Activated CD4-positive, alpha-beta T cell treated with anti-CD3 and anti-CD28 coated beads, Interleukin-2, amount 10 ng/mL, durations not matched to agents 7 days and 5 days (primary cell): ENCODE measurements at regions not wholly inside any gene's neighbourhood (a gene's known extent, or its start where the extent isn't known, plus 50 kb on each side); places are given as distances from the start of the nearest gene placed in this dataset.
"Not testable (repeated sequence)": the region's sequence is repeated elsewhere in the genome, so short reads cannot be mapped to it uniquely, and the experiment has no call there.

Experiments used
- CTCF ChIA-PET: fragments of 350-600 bp; sonication (Branson Sonifier 250); formaldehyde crosslinking; loops from one replicate; lab custom pipeline; 2021; ENCODE audit warnings: antibody characterized with exemption; lab: Charles Lee
- POLR2A ChIA-PET: fragments of 350-600 bp; sonication (Branson Sonifier 250); formaldehyde crosslinking; loops from one replicate; lab custom pipeline; 2021; ENCODE audit warnings: antibody characterized with exemption; lab: Charles Lee
- DNase-seq: peaks from one replicate; pipeline ENCODE4 v3.0.0-alpha.2; 2020
- H3K27ac Mint-ChIP-seq: one replicate; pipeline ENCODE4 v1.8.0; 2021; ENCODE audit warnings: mild to moderate bottlenecking, moderate library complexity, mixed read lengths
- H3K27me3 Mint-ChIP-seq: one replicate; pipeline ENCODE4 v1.8.0; 2021; ENCODE audit warnings: mixed read lengths
- H3K36me3 Mint-ChIP-seq: one replicate; pipeline ENCODE4 v1.8.0; 2021; ENCODE audit warnings: low read depth, mixed read lengths
- H3K4me1 Mint-ChIP-seq: one replicate; pipeline ENCODE4 v1.8.0; 2021; ENCODE audit warnings: mixed read lengths
- H3K4me3 Mint-ChIP-seq: one replicate; pipeline ENCODE4 v1.8.0; 2021; ENCODE audit warnings: mild to moderate bottlenecking, moderate library complexity, mixed read lengths
- H3K9me3 Mint-ChIP-seq: one replicate; pipeline ENCODE4 v1.8.0; 2021; ENCODE audit warnings: mixed read lengths

- no peak for DNase-seq
- Mint-ChIP-seq H3K9me3 (peaks cover 13% of the 10 kb centered on the region), H3K27ac (no peak overlapping the region), H3K27me3 (no peaks in the 10 kb centered on the region), H3K36me3 (no peaks in the 10 kb centered on the region), H3K4me3 (no peak overlapping the region), H3K4me1 (no peaks in the 10 kb centered on the region)
- POLR2A ChIA-PET = no interaction called here
- CTCF ChIA-PET = no interaction called here
Observed at GRCh38 chrX:1071351-1071750, 141.1 kb downstream of the CRLF2 start.

GRCh38 chrX:1062351-1062750 lies 150.1 kb downstream of the CRLF2 start:
- H3K27ac Mint-ChIP-seq = no peak overlapping the region
- H3K9me3 Mint-ChIP-seq = peaks cover 15% of the 10 kb centered on the region
- CTCF ChIA-PET = no interaction called here
- H3K27me3 Mint-ChIP-seq = no peaks in the 10 kb centered on the region
- no peak for DNase-seq
- H3K36me3 Mint-ChIP-seq = no peaks in the 10 kb centered on the region
- H3K4me1 Mint-ChIP-seq = no peaks in the 10 kb centered on the region
- H3K4me3 Mint-ChIP-seq = no peak overlapping the region
- POLR2A ChIA-PET = no interaction called here

- ChIA-PET CTCF (no interaction called here), POLR2A (no interaction called here)
- Mint-ChIP-seq H3K4me3 (no peak overlapping the region), H3K9me3 (peaks cover 15% of the 10 kb centered on the region), H3K36me3 (no peaks in the 10 kb centered on the region), H3K4me1 (no peaks in the 10 kb centered on the region), H3K27me3 (no peaks in the 10 kb centered on the region), H3K27ac (no peak overlapping the region)
- no peak for DNase-seq
Observed at GRCh38 chrX:1060562-1060960, 151.9 kb downstream of the CRLF2 start.

- DNase-seq = no peak
- no peak overlapping the region for H3K27ac Mint-ChIP-seq
- H3K9me3 Mint-ChIP-seq = peaks cover 16% of the 10 kb centered on the region
- H3K4me3 Mint-ChIP-seq = no peak overlapping the region
- no peaks in the 10 kb centered on the region for H3K27me3 Mint-ChIP-seq
- CTCF ChIA-PET = no interaction called here
- no peaks in the 10 kb centered on the region for H3K36me3 Mint-ChIP-seq
- POLR2A ChIA-PET = no interaction called here
- H3K4me1 Mint-ChIP-seq = no peaks in the 10 kb centered on the region
Observed at GRCh38 chrX:1059576-1060561, 152.6 kb downstream of the CRLF2 start.

- H3K4me3 Mint-ChIP-seq, POLR2A ChIA-PET, H3K36me3 Mint-ChIP-seq, DNase-seq, CTCF ChIA-PET, H3K4me1 Mint-ChIP-seq, H3K27me3 Mint-ChIP-seq, H3K27ac Mint-ChIP-seq: not testable (repeated sequence)
- peaks cover 27% of the 10 kb centered on the region for H3K9me3 Mint-ChIP-seq
Observed at GRCh38 chrX:1053600-1053999, 158.8 kb downstream of the CRLF2 start.

- Mint-ChIP-seq H3K4me1 (no peaks in the 10 kb centered on the region), H3K27me3 (no peaks in the 10 kb centered on the region), H3K9me3 (peaks cover 27% of the 10 kb centered on the region), H3K36me3 (no peaks in the 10 kb centered on the region), H3K27ac (no peak overlapping the region), H3K4me3 (no peak overlapping the region)
- ChIA-PET CTCF (no interaction called here), POLR2A (no interaction called here)
- DNase-seq = no peak
Observed at GRCh38 chrX:1053072-1053471, 159.4 kb downstream of the CRLF2 start.

- Mint-ChIP-seq H3K27ac (no peak overlapping the region), H3K9me3 (peaks cover 27% of the 10 kb centered on the region), H3K4me3 (no peak overlapping the region), H3K27me3 (no peaks in the 10 kb centered on the region), H3K36me3 (no peaks in the 10 kb centered on the region), H3K4me1 (no peaks in the 10 kb centered on the region)
- CTCF ChIA-PET = no interaction called here
- POLR2A ChIA-PET = no interaction called here
- DNase-seq = no peak
Observed at GRCh38 chrX:1052021-1052420, 160.4 kb downstream of the CRLF2 start.

- Mint-ChIP-seq H3K27me3 (no peaks in the 10 kb centered on the region), H3K36me3 (no peaks in the 10 kb centered on the region), H3K27ac (no peak overlapping the region), H3K4me1 (no peaks in the 10 kb centered on the region), H3K9me3 (peaks cover 27% of the 10 kb centered on the region), H3K4me3 (no peak overlapping the region)
- POLR2A ChIA-PET = no interaction called here
- DNase-seq = no peak
- CTCF ChIA-PET = no interaction called here
Observed at GRCh38 chrX:1051421-1051820, 161.0 kb downstream of the CRLF2 start.

GRCh38 chrX:1045680-1046314 lies 166.7 kb downstream of the CRLF2 start:
- no peak for DNase-seq
- Mint-ChIP-seq H3K9me3 (no peaks in the 10 kb centered on the region), H3K36me3 (no peaks in the 10 kb centered on the region), H3K27me3 (no peaks in the 10 kb centered on the region), H3K4me1 (no peaks in the 10 kb centered on the region), H3K4me3 (no peak overlapping the region), H3K27ac (no peak overlapping the region)
- POLR2A ChIA-PET = no interaction called here
- CTCF ChIA-PET = no interaction called here

- no peaks in the 10 kb centered on the region for H3K36me3 Mint-ChIP-seq
- POLR2A ChIA-PET = no interaction called here
- H3K27me3 Mint-ChIP-seq = no peaks in the 10 kb centered on the region
- H3K4me1 Mint-ChIP-seq = no peaks in the 10 kb centered on the region
- no peak overlapping the region for H3K27ac Mint-ChIP-seq
- no peak for DNase-seq
- no peak overlapping the region for H3K4me3 Mint-ChIP-seq
- no peaks in the 10 kb centered on the region for H3K9me3 Mint-ChIP-seq
- CTCF ChIA-PET = no interaction called here
Observed at GRCh38 chrX:1041091-1041490, 171.4 kb downstream of the CRLF2 start.

GRCh38 chrX:1035931-1036330 lies 176.5 kb downstream of the CRLF2 start:
- H3K9me3 Mint-ChIP-seq = not testable (repeated sequence)

GRCh38 chrX:1035206-1035605 lies 177.2 kb downstream of the CRLF2 start:
- CTCF ChIA-PET = no interaction called here
- Mint-ChIP-seq H3K27ac (no peak overlapping the region), H3K4me3 (no peak overlapping the region), H3K4me1 (no peaks in the 10 kb centered on the region), H3K9me3 (peaks cover 3% of the 10 kb centered on the region), H3K27me3 (no peaks in the 10 kb centered on the region), H3K36me3 (no peaks in the 10 kb centered on the region)
- POLR2A ChIA-PET = no interaction called here
- DNase-seq = no peak

More at GRCh38 chrX:1035931-1036330, 176.5 kb downstream of the CRLF2 start:
- H3K4me3 Mint-ChIP-seq, H3K27ac Mint-ChIP-seq, CTCF ChIA-PET, H3K4me1 Mint-ChIP-seq, POLR2A ChIA-PET, DNase-seq, H3K36me3 Mint-ChIP-seq, H3K27me3 Mint-ChIP-seq: not testable (repeated sequence)

- ChIA-PET POLR2A (no interaction called here), CTCF (no interaction called here)
- H3K27ac Mint-ChIP-seq = no peak overlapping the region
- no peaks in the 10 kb centered on the region for H3K27me3 Mint-ChIP-seq
- no peaks in the 10 kb centered on the region for H3K36me3 Mint-ChIP-seq
- no peaks in the 10 kb centered on the region for H3K4me1 Mint-ChIP-seq
- no peak for DNase-seq
- peaks cover 3% of the 10 kb centered on the region for H3K9me3 Mint-ChIP-seq
- no peak overlapping the region for H3K4me3 Mint-ChIP-seq
Observed at GRCh38 chrX:1034717-1035116, 177.7 kb downstream of the CRLF2 start.
